Epithelial cell of esophagus (primary cell): ENCODE measurements at regions not wholly inside any gene's neighbourhood (a gene's known extent, or its start where the extent isn't known, plus 50 kb on each side); places are given as distances from the start of the nearest gene placed in this dataset.

Experiments used
- DNase-seq: peaks from one replicate; pipeline ENCODE4 v3.0.0; 2010; ENCODE audit warnings: low read depth
- H3K4me3 ChIP-seq: 2 replicates; pipeline ENCODE4 v1.5.1; 2011; ENCODE audit warnings: mild to moderate bottlenecking, low read length, control low read depth
- CTCF ChIP-seq: IDR thresholded peaks from 2 replicates; pipeline ENCODE4 v1.5.1; 2011; ENCODE audit warnings: low read depth, mild to moderate bottlenecking, low read length, control low read depth, inconsistent platforms; ENCODE audit not compliant: insufficient read depth; ENCODE audit errors: missing control alignments

- DNase-seq: peak; percentile 43
- TF ChIP-seq CTCF: no peak
- H3K4me3 ChIP-seq: no peak overlapping the region
Measured at GRCh38 chr2:160562730-160563129, 69.1 kb upstream of the RBMS1 start.

- TF ChIP-seq CTCF: no peak
- no peak for DNase-seq
- no peak overlapping the region for H3K4me3 ChIP-seq
Measured at GRCh38 chr2:160564591-160564990, 71.0 kb upstream of the RBMS1 start.

- H3K4me3 ChIP-seq: no peak overlapping the region
- no peak for TF ChIP-seq CTCF
- no peak for DNase-seq
Measured at GRCh38 chr2:160565099-160565845, 71.7 kb upstream of the RBMS1 start.

- H3K4me3 ChIP-seq: no peak overlapping the region
- peak; percentile 62 for DNase-seq
- TF ChIP-seq CTCF: no peak
Measured at GRCh38 chr2:160566717-160567116, 73.1 kb upstream of the RBMS1 start.

- no peak for TF ChIP-seq CTCF
Measured at GRCh38 chr2:160568856-160569255, 75.2 kb upstream of the RBMS1 start.

GRCh38 chr2:160570376-160570775 is 76.8 kb upstream of the RBMS1 start:
- no peak overlapping the region for H3K4me3 ChIP-seq
- no peak for TF ChIP-seq CTCF
- DNase-seq: no peak

More at GRCh38 chr2:160568856-160569255, 75.2 kb upstream of the RBMS1 start:
- H3K4me3 ChIP-seq: no peak overlapping the region
- peak; percentile 60 for DNase-seq
